CD4-positive, alpha-beta T cell treated with Interleukin-4 for 1 hour (primary cell): ENCODE measurements at regions not wholly inside any gene's neighbourhood (a gene's known extent, or its start where the extent isn't known, plus 50 kb on each side); places are given as distances from the start of the nearest gene placed in this dataset.
"Not testable (repeated sequence)": the region's sequence is repeated elsewhere in the genome, so short reads cannot be mapped to it uniquely, and the experiment has no call there.

Source experiments
- DNase-seq, 2 donors: peaks; one replicate each; pipeline ENCODE4 v3.0.0-alpha.2; 2020 to 2022

DNA sequence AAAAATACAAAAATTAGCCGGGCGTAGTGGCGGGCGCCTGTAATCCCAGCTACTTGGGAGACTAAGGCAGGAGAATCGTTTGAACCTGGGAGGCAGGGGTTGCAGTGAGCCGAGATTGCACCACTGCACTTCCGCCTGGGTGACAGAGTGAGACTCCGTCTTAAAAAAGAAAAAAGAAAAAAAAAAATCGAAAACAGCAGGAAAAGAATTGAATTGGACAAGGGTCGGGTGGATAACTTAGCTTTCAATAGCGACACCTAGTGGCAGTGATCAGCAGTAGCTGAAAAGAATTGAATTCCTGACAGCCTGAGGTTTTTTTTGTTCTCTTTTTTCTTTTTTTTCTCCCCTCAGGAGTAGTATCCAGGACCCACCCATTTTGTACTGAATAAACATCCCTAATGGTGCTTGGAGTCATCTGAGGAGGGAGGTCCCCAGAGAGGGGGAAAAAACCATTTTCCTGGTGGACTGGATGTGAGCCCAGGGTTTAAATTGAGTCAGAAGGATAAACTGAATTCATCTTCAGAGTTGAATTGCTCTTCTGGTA, 55.1 kb downstream of the CYCS start:
- DNase-seq: peak; percentile 55 to 71

DNA sequence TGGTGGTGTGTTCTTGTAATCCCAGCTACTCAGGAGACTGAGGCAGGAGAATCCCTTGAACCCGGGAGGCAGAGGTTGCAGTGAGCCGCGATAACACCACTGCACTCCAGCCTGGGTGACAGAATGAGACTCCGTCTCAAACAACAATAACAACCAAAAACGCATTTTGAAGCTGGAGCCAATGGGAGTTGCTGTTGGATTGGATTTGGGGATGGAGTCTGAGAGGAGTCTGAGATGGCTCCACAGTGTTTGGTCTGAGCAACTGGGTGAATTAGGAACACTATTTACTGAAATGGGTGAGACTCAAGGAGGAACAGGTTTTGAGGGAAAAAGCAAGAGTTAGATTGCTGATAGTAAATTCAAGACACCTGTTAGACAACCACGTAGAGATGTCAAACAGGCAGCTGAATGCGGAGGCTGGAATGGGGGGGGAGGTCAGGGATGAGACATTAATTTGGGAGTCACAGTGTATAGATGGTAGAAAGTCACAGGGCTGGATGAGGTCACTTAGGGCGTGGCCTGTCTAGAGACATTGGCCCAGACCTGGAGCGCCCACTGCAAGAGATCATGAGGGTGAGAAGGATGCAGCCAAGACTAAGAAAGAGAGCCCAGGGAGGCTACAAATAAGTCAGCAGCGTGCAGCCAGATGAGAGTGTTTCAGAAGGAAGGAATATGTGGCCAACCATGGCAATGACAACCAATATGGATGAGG, 56.4 kb downstream of the CYCS start:
- no peak for DNase-seq

DNA sequence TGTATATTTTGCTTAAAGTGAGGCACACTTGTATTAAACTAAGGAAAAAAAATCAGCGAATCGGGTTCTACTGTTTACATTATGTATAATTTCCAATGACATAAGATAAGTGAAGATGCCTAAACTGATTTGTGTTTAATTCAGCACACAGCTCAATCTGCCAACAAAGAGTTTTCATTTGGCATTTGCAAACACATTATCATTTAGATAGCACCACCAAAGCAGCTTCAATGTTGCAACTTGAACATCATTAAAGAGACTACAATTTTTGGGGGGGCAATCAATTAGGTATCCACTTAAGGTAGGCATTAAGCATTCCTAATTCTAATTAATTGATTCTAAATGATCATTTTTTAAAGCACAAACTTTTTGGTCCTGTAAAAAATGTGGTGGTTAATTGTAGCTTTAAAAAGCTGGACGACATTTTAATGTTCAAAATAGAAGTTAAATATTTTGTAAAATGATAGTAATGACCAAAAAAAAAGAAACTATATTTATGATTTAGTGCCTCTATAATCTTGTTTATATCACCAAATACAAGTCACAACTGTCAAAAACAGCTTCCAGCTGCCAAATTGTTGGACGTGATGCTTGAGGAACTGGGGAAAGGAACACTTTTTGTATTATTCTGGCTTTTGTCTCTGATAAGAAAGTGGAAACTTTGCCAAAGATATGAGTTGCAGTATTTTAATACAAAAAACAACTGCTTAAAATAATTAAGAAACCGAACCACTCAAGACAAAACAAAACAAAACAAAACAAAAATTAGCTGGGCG, 57.1 kb downstream of the CYCS start:
- no peak for DNase-seq

DNA sequence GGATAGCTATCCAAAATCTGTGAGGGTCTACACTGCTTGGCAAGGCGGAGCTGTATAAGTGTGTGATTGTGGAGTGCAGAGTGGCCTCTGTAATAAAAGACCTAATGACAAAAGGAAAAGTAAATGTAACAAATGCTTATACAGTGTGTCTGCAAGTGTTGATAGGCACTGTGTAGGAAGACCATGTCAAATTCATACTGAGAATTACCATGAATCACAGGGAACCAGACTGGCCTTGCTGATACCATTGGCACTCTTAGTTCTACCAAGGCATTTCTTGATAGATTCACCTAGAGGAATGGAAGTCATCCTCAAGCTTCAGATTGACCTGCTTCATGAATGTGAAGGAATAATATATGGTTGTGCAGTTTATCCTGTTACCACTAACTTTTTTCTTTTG, 58.8 kb downstream of the CYCS start:
- DNase-seq: no peak

DNA sequence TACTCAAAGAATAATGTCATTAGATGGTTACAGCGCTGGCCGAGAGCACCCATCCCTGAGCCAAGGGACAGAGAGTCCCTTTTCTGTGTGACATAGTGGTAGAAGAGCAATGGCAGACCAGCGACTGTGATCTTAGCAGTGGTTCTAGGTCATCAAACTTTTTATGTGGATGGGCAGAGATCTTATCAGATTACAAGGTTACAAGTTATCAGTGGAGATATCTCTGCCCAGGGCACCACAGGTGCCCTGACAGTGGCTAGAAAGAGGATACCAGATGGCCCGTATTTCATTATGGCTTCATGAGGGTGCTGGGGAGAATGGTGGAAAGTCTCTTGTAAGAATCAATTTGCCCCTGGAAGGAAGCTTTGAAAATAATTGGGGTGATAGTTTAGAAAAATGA, 62.7 kb downstream of the CYCS start:
- no peak for DNase-seq

DNA sequence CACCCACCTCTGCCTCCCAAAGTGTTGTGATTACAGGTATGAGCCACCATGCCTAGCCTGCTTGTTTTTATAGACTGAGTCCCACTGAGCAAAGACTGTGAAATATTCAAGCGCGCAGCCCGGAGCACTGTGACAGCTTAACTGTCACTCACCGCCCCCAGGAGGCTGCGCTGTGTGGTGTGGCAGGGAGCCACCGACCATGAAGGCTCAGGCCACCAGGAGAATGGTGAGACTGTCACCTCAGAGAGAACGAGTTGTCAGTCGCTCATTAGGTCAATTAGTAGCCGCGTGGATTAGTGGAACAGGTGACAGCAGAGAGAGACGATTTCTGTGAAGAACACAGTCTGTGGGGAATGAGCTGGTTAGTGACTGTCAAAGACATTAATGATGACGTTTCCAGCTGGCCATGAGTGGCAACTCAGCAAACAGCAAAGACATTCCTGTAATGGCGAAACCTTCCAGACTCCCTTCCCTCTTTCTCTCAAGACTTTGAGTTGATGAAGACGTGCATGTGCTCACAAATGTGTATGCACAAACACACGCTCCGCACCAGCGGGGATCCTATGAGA, 64.5 kb downstream of the CYCS start:
- DNase-seq: no peak

DNA sequence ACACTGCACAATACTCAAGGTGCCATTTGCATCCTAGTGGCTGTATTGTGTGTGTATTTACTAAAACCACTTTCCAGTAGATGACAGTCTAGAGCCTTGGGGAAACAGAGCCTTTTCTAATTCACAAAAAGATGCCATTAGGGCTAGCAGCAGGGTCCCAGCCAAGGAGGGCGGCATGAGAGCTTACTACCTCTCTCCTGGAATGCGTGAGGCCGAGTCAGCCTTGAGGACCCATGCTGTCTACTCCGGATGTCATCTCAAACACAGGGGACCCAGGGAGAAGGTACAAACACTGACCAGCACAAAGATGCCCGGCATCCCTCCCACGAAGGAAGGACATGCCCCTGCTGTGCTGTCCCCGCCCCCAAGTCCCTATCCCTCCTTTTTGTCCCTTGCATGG, 65.5 kb downstream of the CYCS start:
- DNase-seq: no peak

DNA sequence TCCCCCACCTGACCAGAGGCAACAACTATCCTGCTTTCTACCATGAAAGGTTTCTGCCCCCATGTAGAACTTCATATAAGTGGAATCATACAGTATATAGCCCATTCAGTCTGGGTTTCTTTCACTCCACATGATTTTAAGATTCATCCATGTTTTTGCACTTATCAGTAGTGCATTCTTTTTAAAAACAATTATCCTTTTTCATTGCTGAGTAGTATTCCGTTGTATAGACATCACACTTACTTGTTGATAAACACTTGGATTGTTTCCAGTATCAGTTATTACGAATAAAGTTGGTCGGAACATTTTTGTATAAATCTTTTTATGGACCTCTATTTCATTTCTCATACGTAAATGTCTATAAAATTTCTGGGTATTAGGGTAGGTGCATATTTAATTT, 68.7 kb downstream of the CYCS start:
- DNase-seq: no peak

DNA sequence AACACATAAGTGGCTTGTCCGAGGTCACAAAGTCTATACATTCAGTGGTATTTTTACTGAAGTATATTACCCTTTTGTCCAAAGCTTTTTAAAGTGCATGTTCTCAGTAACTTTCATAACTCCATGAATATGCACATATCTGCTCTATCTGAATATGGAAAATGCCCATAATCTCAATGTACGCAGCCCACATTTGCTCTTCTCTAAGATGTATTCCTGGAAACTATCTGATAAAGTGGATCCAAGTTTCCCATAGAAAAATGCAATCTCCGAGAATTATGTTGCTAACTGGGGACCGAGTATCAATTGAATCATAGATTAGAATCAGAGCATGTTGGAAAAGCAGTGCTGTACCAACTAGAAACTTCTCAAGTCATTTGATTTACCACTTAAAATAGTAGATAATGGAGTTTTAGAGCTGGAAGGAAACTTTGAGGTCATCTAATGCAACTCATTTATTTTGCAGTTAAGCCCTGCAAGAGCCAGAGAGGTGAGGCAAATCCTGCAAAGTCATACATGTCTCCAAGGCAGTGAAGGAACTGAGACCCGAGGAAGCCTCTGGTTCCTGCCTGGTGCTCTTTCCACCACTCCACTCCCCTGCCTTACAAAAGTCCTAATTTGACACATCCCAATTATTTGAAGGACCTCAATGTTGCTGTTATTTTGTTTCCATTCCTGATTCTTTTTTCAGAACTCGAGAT, 69.4 kb downstream of the CYCS start:
- DNase-seq: no peak

DNA sequence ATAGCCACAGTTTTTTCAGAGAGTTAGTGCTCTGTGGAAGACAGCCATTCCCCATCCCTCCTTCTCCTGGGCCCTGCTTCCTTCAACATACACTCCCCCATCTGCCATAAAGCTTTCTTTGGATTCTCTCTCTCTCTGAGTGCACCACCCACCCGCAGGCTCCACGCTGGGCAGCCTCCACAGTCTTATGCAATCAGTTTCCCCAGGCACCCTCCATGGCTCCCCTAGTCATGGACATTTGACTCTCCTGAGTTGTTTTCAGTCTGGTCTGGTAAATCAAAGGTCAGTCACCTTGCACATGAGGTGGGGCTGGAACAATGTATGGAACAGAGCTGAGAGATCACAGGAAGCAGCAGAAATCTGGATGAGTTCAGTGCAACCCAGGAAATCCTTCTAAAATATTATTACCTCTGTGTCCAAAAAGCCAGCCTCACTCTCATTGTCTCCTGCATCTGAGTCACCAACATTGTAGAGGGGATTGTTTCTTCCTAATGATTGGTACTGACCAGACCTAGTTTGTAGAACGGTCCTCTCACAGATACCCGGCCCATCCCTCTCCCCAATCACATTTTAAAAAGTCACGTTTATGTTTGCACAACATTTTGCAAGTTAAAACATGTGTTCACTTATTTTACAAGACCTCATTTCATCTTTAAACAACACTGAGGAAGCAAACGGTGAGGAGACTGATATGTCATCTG, 70.1 kb downstream of the CYCS start:
- DNase-seq: no peak

DNA sequence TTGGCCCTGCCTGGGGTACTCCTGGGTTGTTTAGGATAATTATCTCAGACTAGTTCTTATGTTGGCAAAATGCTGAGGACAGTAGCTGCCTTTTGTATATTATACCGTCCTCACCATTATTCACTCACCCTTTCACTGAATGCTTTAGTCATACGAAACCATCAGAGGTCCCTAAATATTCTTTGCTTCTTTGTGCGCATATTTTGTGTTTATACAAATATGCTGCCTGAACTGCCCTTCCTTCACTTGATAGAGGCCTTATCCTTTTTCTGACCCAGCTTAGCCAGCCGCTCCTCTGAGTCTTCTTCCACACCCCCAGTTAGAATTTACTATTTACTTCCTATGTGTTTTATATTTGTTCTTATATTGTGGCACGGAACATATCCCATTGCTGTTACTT, 70.2 kb upstream of the OSBPL3 start:
- DNase-seq: no peak

DNA sequence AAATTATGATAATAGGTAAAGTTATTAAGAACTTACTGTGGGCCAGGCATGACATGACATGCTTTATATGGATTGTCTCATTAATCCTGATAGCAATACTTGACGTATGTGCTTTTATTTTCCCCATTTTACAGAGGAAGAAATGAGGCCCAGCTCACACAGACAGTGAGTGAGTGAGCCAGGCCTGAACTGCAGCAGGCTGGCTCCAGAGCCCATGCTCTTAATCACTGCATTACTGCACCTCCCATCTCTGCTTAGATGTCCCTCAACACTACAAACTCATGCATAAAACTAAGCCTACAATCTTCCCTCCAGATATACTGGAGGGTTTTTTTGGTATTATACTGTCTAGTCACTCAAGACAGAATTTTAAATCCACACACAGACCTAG, 68.5 kb upstream of the OSBPL3 start:
- DNase-seq: no peak

DNA sequence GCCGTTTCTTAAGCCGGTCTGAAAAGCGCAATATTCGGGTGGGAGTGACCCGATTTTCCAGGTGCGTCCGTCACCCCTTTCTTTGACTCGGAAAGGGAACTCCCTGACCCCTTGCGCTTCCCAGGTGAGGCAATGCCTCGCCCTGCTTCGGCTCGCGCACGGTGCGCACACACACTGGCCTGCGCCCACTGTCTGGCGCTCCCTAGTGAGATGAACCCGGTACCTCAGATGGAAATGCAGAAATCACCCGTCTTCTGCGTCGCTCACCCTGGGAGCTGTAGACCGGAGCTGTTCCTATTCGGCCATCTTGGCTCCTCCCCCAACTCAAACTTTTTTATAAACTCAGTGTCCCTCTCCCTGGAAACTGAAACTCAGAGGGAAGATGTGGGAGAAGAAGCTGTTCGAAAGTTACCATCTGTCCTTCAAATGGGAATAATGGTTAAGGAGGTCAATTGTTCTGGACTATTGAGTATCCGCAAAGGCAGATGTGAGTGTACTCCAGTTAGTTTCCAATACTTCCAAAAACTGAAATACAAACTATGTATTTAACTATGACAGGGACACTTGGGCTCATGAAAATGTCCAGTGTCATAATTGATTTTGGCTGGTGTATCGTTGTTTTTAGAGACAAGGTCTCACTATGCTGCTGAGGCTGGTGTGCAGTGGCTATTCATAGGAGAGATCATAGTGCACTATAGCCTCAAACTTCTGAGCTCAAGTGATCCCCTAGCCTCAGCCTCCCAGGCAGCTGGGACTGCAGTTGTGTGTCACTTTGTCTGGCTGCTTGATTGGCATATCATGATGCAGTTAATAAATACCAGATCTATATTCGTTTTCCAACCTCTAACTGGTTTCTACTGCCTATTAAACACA, 67.8 kb upstream of the OSBPL3 start:
- DNase-seq: not testable (repeated sequence)

DNA sequence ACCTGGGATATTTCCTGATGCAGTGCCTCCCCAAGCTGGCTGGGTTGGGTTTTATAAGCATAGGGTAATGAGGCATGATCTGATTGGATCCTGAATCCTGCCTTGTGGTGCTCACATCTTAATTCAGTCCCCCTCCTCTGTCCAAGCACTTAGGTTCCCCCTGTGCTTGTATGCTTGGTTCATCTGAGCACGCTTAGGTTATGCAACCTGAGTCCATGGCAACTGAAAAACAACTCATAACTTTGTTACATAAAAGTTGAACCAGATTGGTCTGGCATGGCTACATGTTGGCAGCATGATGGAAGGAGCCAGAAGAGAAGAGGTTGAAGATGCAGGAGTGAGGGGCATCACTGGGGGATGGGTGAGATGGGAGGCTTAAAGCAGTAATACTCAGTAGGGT, 57.3 kb upstream of the OSBPL3 start:
- DNase-seq: no peak

DNA sequence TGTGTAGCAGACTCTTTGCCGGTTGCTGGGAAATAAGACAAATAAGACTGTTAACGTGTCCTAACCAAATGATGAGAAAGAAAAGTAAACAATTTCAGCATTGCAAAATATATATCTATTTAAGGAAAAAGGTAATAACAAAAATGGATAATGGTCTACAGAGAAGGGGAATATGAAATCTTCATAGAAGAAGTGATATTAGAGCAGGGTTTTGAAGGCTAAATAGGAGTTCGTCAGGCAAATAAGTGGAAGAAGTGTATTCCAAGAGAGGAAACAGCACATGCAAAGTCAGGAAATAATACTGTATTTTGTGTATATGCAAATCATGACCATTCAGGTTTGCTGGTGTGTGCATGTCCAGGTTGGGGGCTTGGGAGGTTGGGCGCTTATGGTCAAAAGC, 55.3 kb upstream of the OSBPL3 start:
- DNase-seq: no peak

DNA sequence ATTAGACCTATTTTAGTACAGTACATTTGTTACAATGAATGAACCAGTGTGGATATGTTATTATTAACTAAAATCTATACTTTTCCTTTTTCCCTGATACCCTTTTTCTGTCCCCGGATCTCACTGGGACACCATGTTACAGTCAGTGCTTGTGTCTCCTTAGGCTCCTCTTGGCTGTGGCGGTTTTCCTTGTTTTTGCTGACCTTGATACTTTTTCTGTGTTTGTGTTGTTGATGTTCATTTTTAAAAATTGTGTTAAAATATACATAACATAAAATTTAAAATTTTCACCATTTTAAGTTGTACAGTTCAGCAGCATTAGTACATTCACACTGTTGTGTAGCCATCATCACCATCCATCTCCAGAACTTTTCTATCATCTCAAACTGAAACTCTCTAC, 54.2 kb upstream of the OSBPL3 start:
- no peak for DNase-seq

DNA sequence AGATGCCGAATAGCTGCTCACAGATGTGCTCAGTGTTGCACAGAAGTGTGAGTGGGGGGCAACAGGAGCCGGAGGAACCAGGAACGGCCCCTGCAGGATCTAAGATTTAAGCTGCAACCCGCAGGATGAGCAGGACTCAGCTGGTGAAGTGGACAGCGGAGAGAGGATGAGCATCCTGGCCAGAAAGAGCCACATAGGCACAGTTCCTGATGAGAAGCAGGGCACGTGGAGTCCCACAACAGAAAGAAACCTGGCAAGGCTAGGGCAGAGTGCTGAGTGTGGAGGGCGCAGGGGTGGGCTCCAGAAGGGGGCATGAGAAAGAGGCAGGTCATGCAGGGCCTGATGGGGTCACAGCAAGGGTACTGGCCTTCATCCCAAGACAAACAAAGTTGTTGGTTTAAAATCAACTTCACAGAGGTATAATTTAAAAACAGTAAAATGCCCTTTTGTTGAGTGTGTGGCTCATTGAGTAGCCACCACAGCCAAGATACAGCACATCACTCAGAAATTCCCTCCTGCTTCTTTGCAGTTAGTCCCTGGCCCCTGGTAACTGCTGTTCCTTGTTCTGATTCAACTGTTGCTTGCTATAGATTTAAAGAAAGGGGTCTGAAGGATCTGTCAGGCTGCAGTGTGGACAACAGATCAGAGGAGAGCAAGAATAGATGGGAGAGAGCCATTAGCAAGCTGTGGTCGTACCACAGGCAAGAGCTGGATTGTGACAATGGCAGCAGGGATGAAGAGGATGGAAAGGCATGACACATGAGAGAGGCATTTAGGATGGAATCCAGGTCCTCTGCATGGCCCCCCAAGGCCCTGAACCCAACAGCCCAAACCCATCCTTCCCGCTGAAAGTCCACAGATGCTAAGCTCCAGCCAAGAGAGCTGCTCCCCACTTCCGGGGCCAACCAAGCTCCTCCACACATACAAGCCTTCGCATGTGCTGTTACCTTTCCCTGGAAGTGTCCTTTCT, 53.1 kb upstream of the OSBPL3 start:
- no peak for DNase-seq

DNA sequence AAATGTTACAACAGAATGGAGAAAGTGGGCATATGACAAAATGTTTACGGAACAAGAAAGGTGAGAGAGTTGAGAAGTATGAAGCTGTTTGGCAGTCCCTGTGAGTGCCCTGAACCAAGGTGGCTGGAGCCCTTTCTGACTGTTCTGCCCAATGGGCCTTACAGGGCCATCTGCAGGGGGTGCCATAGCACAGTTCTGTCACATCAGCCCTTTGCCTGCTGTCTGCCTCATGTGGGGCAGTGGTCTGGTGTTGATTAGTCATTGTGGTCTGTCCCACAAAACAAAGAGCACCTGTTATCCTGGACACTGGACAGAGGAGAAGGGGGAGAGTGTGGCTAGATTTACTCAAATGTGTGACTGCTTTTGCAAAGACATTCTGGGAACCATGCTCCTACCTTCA, 51.5 kb upstream of the OSBPL3 start:
- no peak for DNase-seq

DNA sequence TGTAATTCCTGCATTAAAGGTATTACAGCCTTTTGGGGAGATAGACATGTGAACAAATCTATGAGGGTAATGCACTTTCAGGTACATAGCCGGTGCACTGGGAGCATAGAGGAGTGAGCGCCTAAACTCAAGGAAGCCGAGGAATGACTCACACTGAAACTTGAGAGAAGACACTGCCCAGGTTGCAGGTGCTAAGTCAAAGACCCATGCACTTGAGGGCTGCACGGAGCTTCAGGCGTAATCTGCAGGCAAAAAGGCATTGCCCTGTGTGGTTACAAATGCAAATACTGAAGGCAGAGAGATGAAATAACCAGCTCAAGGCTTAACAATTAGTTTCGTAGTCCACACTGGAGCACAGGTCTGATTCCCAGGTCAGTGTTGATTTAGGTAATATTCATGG, 51.0 kb upstream of the OSBPL3 start:
- no peak for DNase-seq
